Endodermal cell (in vitro differentiated cells): ENCODE measurements at regions not wholly inside any gene's neighbourhood (a gene's known extent, or its start where the extent isn't known, plus 50 kb on each side); places are given as distances from the start of the nearest gene placed in this dataset.

Experiments used
- DNase-seq: peaks from one replicate; pipeline ENCODE4 v3.0.0-alpha.2; 2017
- H3K27ac ChIP-seq: 2 replicates; pipeline ENCODE4 v1.5.1; 2013; ENCODE audit warnings: mild to moderate bottlenecking, low read depth, low read length, moderate library complexity
- H3K27me3 ChIP-seq: 2 replicates; pipeline ENCODE4 v1.6.1; 2013; ENCODE audit warnings: mild to moderate bottlenecking, low read length, moderate library complexity; ENCODE audit not compliant: insufficient read depth, control insufficient read depth, poor library complexity, severe bottlenecking
- H3K36me3 ChIP-seq: 2 replicates; pipeline ENCODE4 v1.7.0; 2013; ENCODE audit warnings: mild to moderate bottlenecking, low read length, moderate library complexity; ENCODE audit not compliant: control insufficient read depth, insufficient read depth
- H3K4me1 ChIP-seq: one replicate; pipeline ENCODE4 v1.7.0; 2013; ENCODE audit warnings: low read length; ENCODE audit not compliant: control insufficient read depth, insufficient read depth
- H3K4me3 ChIP-seq: 2 replicates; pipeline ENCODE4 v1.5.1; 2013; ENCODE audit warnings: mild to moderate bottlenecking, low read length, moderate library complexity
- H3K9ac ChIP-seq: 2 replicates; pipeline ENCODE4 v1.6.1; 2013; ENCODE audit warnings: mild to moderate bottlenecking, low read length, moderate library complexity; ENCODE audit not compliant: poor library complexity, severe bottlenecking; ENCODE audit errors: extremely low read depth
- H3K9me3 ChIP-seq: 2 replicates; pipeline ENCODE4 v1.6.1; 2013; ENCODE audit warnings: mild to moderate bottlenecking, low read length, moderate library complexity; ENCODE audit not compliant: control insufficient read depth
- H3K27ac Mint-ChIP-seq: 2 replicates; pipeline ENCODE4 v1.8.0; 2020; ENCODE audit warnings: mixed read lengths
- H3K27me3 Mint-ChIP-seq: 2 replicates; pipeline ENCODE4 v1.8.0; 2021; ENCODE audit warnings: mild to moderate bottlenecking, mixed read lengths; ENCODE audit not compliant: insufficient read depth
- H3K36me3 Mint-ChIP-seq: 2 replicates; pipeline ENCODE4 v1.8.0; 2020; ENCODE audit warnings: low read depth, mixed read lengths
- H3K4me1 Mint-ChIP-seq: 2 replicates; pipeline ENCODE4 v1.8.0; 2020; ENCODE audit warnings: mixed read lengths
- H3K4me3 Mint-ChIP-seq: 2 replicates; pipeline ENCODE4 v1.8.0; 2020; ENCODE audit warnings: mild to moderate bottlenecking, moderate library complexity, mixed read lengths
- H3K9me3 Mint-ChIP-seq: 2 replicates; pipeline ENCODE4 v1.8.0; 2020; ENCODE audit warnings: mild to moderate bottlenecking, mixed read lengths
- WGBS, 2 experiments: methylation state at CpG; one replicate each; pipeline versions ENCODE4 v1.1.5 to v1.1.7; 2013; ENCODE audit warnings: missing lambda C conversion rate in 2 of 2, mixed read lengths in 1 of 2; ENCODE audit not compliant: insufficient coverage in 1 of 2, insufficient read length in 1 of 2; 5-methylcytosine and 5-hydroxymethylcytosine counted together
- TF ChIP-seq, protein P1 (sequence below): fragments of 200-600 bp; sonication (generic); conservative IDR thresholded peaks from 2 replicates; pipeline ENCODE4 v1.5.0; 2021; ENCODE audit warnings: antibody characterized with exemption, mild to moderate bottlenecking

DNA sequence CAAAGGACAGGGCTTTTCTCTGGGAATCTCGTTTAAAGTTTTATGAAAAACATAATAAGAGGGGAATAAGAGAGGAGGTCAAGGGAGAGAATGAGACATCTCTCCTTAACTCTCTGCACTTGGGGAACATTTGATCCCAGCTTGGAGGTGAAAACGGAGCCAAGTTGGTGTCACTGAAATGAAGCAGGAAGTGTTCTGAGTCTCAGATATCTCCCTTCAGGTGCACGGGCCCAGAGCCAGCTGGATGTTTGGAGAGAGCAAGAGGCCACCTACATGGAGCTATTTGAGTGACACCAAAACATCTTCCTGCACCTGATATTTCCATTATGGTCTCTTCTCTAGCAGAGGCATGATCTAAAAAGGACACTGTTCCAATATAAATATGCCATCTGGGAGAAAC lies 85.7 kb downstream of the BLID start:
- 72 to 89% methylated on average over 2 to 3 of the region's 3 CpGs for WGBS, 2 experiments
- Histone ChIP-seq H3K9ac (no peak overlapping the region), H3K9me3 (peaks cover 9% of the 10 kb centered on the region), H3K27ac (no peak overlapping the region), H3K36me3 (no peaks in the 10 kb centered on the region), H3K4me1 (no peaks in the 10 kb centered on the region), H3K27me3 (peaks cover 13% of the 10 kb centered on the region), H3K4me3 (no peak overlapping the region)
- H3K27ac Mint-ChIP-seq, result no peak overlapping the region
- no peaks in the 10 kb centered on the region for H3K36me3 Mint-ChIP-seq
- TF ChIP-seq, protein P1, sequence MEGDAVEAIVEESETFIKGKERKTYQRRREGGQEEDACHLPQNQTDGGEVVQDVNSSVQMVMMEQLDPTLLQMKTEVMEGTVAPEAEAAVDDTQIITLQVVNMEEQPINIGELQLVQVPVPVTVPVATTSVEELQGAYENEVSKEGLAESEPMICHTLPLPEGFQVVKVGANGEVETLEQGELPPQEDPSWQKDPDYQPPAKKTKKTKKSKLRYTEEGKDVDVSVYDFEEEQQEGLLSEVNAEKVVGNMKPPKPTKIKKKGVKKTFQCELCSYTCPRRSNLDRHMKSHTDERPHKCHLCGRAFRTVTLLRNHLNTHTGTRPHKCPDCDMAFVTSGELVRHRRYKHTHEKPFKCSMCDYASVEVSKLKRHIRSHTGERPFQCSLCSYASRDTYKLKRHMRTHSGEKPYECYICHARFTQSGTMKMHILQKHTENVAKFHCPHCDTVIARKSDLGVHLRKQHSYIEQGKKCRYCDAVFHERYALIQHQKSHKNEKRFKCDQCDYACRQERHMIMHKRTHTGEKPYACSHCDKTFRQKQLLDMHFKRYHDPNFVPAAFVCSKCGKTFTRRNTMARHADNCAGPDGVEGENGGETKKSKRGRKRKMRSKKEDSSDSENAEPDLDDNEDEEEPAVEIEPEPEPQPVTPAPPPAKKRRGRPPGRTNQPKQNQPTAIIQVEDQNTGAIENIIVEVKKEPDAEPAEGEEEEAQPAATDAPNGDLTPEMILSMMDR, result no peak
- DNase-seq, result no peak
- peaks cover 28% of the 10 kb centered on the region for H3K27me3 Mint-ChIP-seq
- H3K9me3 Mint-ChIP-seq, result no peaks in the 10 kb centered on the region
- no peaks in the 10 kb centered on the region for H3K4me1 Mint-ChIP-seq
- H3K4me3 Mint-ChIP-seq, result no peak overlapping the region

DNA sequence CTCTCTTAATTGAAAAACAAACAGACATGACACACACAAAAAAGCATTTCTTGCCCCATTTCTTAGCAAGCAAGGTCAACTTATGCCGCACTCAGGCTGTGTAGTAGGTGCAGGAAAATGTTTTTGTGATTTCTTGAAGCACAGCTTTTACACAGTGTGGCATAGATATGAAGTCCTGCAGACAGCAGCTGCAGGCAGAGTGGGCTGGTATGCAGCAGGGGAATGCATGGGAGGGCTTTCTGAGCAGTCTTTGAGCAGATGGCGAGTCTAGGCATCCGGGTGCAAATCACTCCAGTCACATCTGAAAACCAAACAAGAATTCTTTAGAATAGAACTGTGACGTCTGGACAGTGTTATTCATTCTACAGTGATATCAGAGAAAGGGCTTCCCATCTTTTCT lies 87.5 kb downstream of the BLID start:
- H3K27ac ChIP-seq, result no peak overlapping the region

DNA sequence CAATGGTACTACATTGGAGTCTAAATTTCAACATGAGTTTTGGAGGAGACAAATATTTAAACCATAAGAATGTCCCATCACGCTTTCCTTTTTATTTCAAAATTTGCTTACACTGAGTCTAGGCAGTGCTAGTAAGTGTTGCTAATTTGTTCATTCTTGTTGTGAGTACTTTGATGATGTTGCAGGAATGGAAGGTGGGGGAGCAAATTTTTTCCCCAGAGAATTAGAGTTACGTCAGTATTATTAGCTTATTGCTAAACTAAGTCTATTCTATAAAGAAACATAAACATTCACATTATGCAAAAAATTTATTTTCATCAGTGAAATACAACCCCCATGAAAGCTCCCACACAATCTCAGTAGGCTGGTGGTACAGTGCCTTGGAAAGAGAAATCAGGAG lies 88.0 kb downstream of the BLID start:
- Mint-ChIP-seq H3K4me3 (no peak overlapping the region), H3K9me3 (no peaks in the 10 kb centered on the region), H3K27ac (no peak overlapping the region), H3K4me1 (no peaks in the 10 kb centered on the region), H3K36me3 (no peaks in the 10 kb centered on the region), H3K27me3 (peaks cover 28% of the 10 kb centered on the region)
- WGBS, 2 experiments, result 92% methylated on average over 2 of the region's 2 CpGs; no CpG with 5 or more reads in 1 of the 2 experiments
- peaks cover 9% of the 10 kb centered on the region for H3K9me3 ChIP-seq
- no peak for DNase-seq
- no peak overlapping the region for H3K27ac ChIP-seq
- TF ChIP-seq, protein P1, result no peak
- no peak overlapping the region for H3K9ac ChIP-seq
- no peaks in the 10 kb centered on the region for H3K4me1 ChIP-seq
- H3K36me3 ChIP-seq, result no peaks in the 10 kb centered on the region
- H3K4me3 ChIP-seq, result no peak overlapping the region
- peaks cover 13% of the 10 kb centered on the region for H3K27me3 ChIP-seq

More for the DNA sequence above, 87.5 kb downstream of the BLID start:
- peaks cover 28% of the 10 kb centered on the region for H3K27me3 Mint-ChIP-seq
- Histone ChIP-seq H3K36me3 (no peaks in the 10 kb centered on the region), H3K27me3 (peaks cover 13% of the 10 kb centered on the region), H3K4me1 (no peaks in the 10 kb centered on the region), H3K9ac (no peak overlapping the region), H3K9me3 (peaks cover 9% of the 10 kb centered on the region), H3K4me3 (no peak overlapping the region)
- no peak overlapping the region for H3K27ac Mint-ChIP-seq
- H3K36me3 Mint-ChIP-seq, result no peaks in the 10 kb centered on the region
- TF ChIP-seq, protein P1, result no peak
- WGBS, 2 experiments, result 92 to 100% methylated on average over 1 to 4 of the region's 4 CpGs
- no peak for DNase-seq
- H3K4me1 Mint-ChIP-seq, result no peaks in the 10 kb centered on the region
- no peak overlapping the region for H3K4me3 Mint-ChIP-seq
- no peaks in the 10 kb centered on the region for H3K9me3 Mint-ChIP-seq
